Lower lobe of right lung (tissue), 2 donors: ENCODE measurements at regions not wholly inside any gene's neighbourhood (a gene's known extent, or its start where the extent isn't known, plus 50 kb on each side); places are given as distances from the start of the nearest gene placed in this dataset.

Source experiments
- ATAC-seq, 2 donors: fragments of 200-7000 bp; cut with Tn5 transposase; one replicate each; pipeline ENCODE4 v1.9.1; 2020 to 2022; ENCODE audit warnings: mild to moderate bottlenecking in 2 of 2, moderate library complexity in 2 of 2
- DNase-seq: peaks from one replicate; pipeline ENCODE4 v3.0.0-alpha.2; 2020
- H3K27ac ChIP-seq: fragments of 200-600 bp; one replicate; pipeline ENCODE4 v1.8.0; 2022
- H3K27me3 ChIP-seq: fragments of 200-600 bp; one replicate; pipeline ENCODE4 v1.8.0; 2022; ENCODE audit warnings: low read depth
- H3K36me3 ChIP-seq: fragments of 200-600 bp; one replicate; pipeline ENCODE4 v1.8.0; 2022; ENCODE audit warnings: mild to moderate bottlenecking
- H3K4me1 ChIP-seq: fragments of 200-600 bp; one replicate; pipeline ENCODE4 v1.8.0; 2022
- H3K4me3 ChIP-seq: fragments of 200-600 bp; one replicate; pipeline ENCODE4 v1.8.0; 2022; ENCODE audit warnings: mild to moderate bottlenecking
- H3K9me3 ChIP-seq: fragments of 200-600 bp; one replicate; pipeline ENCODE4 v1.8.0; 2022
- CTCF ChIP-seq: fragments of 200-600 bp; IDR thresholded peaks from one replicate; pipeline ENCODE4 v1.8.0; 2022; ENCODE audit warnings: antibody characterized with exemption, mild to moderate bottlenecking
- intact Hi-C: fragments of 100-400 bp; cut with DNase I; formaldehyde crosslinking; loops from one replicate; pipeline ENCODE4 v1.11.0; 2022
- donor health status: DM: no; HTN: yes; CAD: no; lungs with severe emphysema.

- peak overlapping the region; percentile 17 for H3K4me3 ChIP-seq
- H3K9me3 ChIP-seq: no peaks in the 10 kb centered on the region
- peak; percentile 6 to 24 for ATAC-seq
- no peaks in the 10 kb centered on the region for H3K27me3 ChIP-seq
- H3K36me3 ChIP-seq: no peaks in the 10 kb centered on the region
- no peak for TF ChIP-seq CTCF
- H3K4me1 ChIP-seq: peaks cover 10% of the 10 kb centered on the region
- intact Hi-C loops: no loop called here
- DNase-seq: no peak
- H3K27ac ChIP-seq: peak overlapping the region; percentile 4
Observed at GRCh38 chr13:73142071-73142470, 83.3 kb downstream of the KLF5 start.

- Histone ChIP-seq H3K4me1 (peaks cover 10% of the 10 kb centered on the region), H3K27ac (peak overlapping the region; percentile 61), H3K4me3 (peak overlapping the region; percentile 17), H3K36me3 (no peaks in the 10 kb centered on the region), H3K9me3 (no peaks in the 10 kb centered on the region), H3K27me3 (no peaks in the 10 kb centered on the region)
- intact Hi-C loops: no loop called here
- DNase-seq (no peak), ATAC-seq (peak in 1 of 2 donors; percentile 3)
- TF ChIP-seq CTCF: no peak
Observed at GRCh38 chr13:73141292-73141771, 82.5 kb downstream of the KLF5 start.

GRCh38 chr13:73140801-73141200 is 82.0 kb downstream of the KLF5 start:
- no peak for TF ChIP-seq CTCF
- Histone ChIP-seq H3K27ac (peak overlapping the region; percentile 61), H3K9me3 (no peaks in the 10 kb centered on the region), H3K4me1 (peaks cover 10% of the 10 kb centered on the region), H3K36me3 (no peaks in the 10 kb centered on the region), H3K27me3 (no peaks in the 10 kb centered on the region), H3K4me3 (no peak overlapping the region)
- DNase-seq: no peak
- ATAC-seq: peak; percentile 26 to 37
- intact Hi-C loops: no loop called here

GRCh38 chr13:73138638-73139491 is 80.1 kb downstream of the KLF5 start:
- TF ChIP-seq CTCF: no peak
- no peaks in the 10 kb centered on the region for H3K27me3 ChIP-seq
- peak; percentile 49 to 62 for ATAC-seq
- peak overlapping the region; percentile 27 for H3K27ac ChIP-seq
- H3K4me3 ChIP-seq: no peak overlapping the region
- no peaks in the 10 kb centered on the region for H3K9me3 ChIP-seq
- no peaks in the 10 kb centered on the region for H3K36me3 ChIP-seq
- intact Hi-C loops: no loop called here
- H3K4me1 ChIP-seq: peaks cover 10% of the 10 kb centered on the region
- DNase-seq: no peak

- Histone ChIP-seq H3K36me3 (no peaks in the 10 kb centered on the region), H3K9me3 (no peaks in the 10 kb centered on the region), H3K4me3 (no peak overlapping the region), H3K27ac (no peak overlapping the region), H3K4me1 (peaks cover 10% of the 10 kb centered on the region), H3K27me3 (no peaks in the 10 kb centered on the region)
- no peak for TF ChIP-seq CTCF
- ATAC-seq: peak in 1 of 2 donors; percentile 14
- intact Hi-C loops: no loop called here
- no peak for DNase-seq
Observed at GRCh38 chr13:73138276-73138637, 79.5 kb downstream of the KLF5 start.
